ENCODE measurements at regions not wholly inside any gene's neighbourhood (a gene's known extent, or its start where the extent isn't known, plus 50 kb on each side); places are given as distances from the start of the nearest gene placed in this dataset.

GRCh38 chr1:56387071-56387740 is 192.2 kb downstream of the PLPP3 start:
- Histone ChIP-seq H2BK20ac (ENCODE audit: low read length) (no peak overlapping the region), H2BK120ac (replicated peaks; ENCODE audit: low read depth, low read length) (no peak overlapping the region), H3K14ac (ENCODE audit: insufficient read length) (no peak overlapping the region), H3K27me3 (replicated peaks in 1 of 4; ENCODE audit: control insufficient read depth in 3 of 4, extremely low read depth in 1 of 4, insufficient read depth in 3 of 4, low read length in 3 of 4) (no peaks in the 10 kb centered on the region), H3K18ac (ENCODE audit: extremely low read depth, low read length) (no peak overlapping the region), H3K4me3 (ENCODE audit: extremely low read depth in 1 of 4, insufficient read depth in 2 of 4, low read depth in 3 of 4, low read length in 4 of 4) (no peak overlapping the region), H3K4ac (replicated peaks; ENCODE audit: insufficient read length, low read depth, low read length) (no peak overlapping the region), H3K23ac (ENCODE audit: insufficient read length) (no peak overlapping the region), H2AK5ac (ENCODE audit: low read depth, low read length) (no peak overlapping the region), H3K36me3 (ENCODE audit: control insufficient read depth in 2 of 4, insufficient read depth in 4 of 4, low read length in 3 of 4) (no peaks in the 10 kb centered on the region), H4K8ac (ENCODE audit: extremely low read depth, insufficient read depth, low read length) (no peak overlapping the region), H3K4me2 (ENCODE audit: insufficient read depth in 1 of 2, low read depth in 2 of 2, low read length in 2 of 2) (no peak overlapping the region), H4K91ac (replicated peaks; ENCODE audit: insufficient read length, low read length) (no peak overlapping the region), H2BK15ac (ENCODE audit: low read length) (no peak overlapping the region), H3K79me2 (ENCODE audit: control insufficient read depth in 1 of 2, insufficient read depth in 2 of 2, low read length in 2 of 2) (no peaks in the 10 kb centered on the region), H3K23me2 (ENCODE audit: low read depth, low read length) (no peaks in the 10 kb centered on the region; the same call in 1 of the 2 replicates), H2BK5ac (ENCODE audit: low read depth, low read length) (no peak overlapping the region), H3K27ac (ENCODE audit: low read depth, low read length) (no peak overlapping the region), H3K56ac (replicated peaks; ENCODE audit: insufficient read length, low read depth, low read length) (no peak overlapping the region), H3K9ac (replicated peaks in 1 of 4; ENCODE audit: extremely low read depth in 1 of 4, low read depth in 3 of 4, low read length in 3 of 4) (no peak overlapping the region), H3K79me1 (ENCODE audit: low read depth, low read length) (no peaks in the 10 kb centered on the region; the same call in 1 of the 2 replicates), H4K5ac (ENCODE audit: insufficient read length, low read depth, low read length) (no peak overlapping the region), H2BK12ac (ENCODE audit: low read depth, low read length) (no peak overlapping the region), H3K9me3 (ENCODE audit: insufficient read depth in 2 of 2, low read depth in 1 of 2, low read length in 1 of 2) (no peaks in the 10 kb centered on the region), H4K20me1 (replicated peaks in 1 of 2; ENCODE audit: control insufficient read depth in 1 of 2, insufficient read depth in 2 of 2, low read length in 2 of 2) (no peaks in the 10 kb centered on the region), H2AFZ (ENCODE audit: low read length) (no peak overlapping the region), H3K4me1 (replicated peaks in 1 of 4; ENCODE audit: control insufficient read depth in 3 of 4, insufficient read depth in 4 of 4, low read length in 3 of 4) (peaks cover 0 to 8% (median 5%) of the 10 kb centered on the region in 4 experiments; a peak in 2 of 7 replicates)
- WGBS, 2 experiments (ENCODE audit: extremely low coverage in 1 of 2, insufficient coverage in 1 of 2, insufficient read length in 1 of 2, insufficient replicate concordance in 2 of 2, low coverage in 1 of 2, low lambda C conversion rate in 2 of 2, missing lambda C conversion rate in 1 of 2) = 80% methylated on average over 1 of the region's 1 CpG; no CpG with 5 or more reads in 1 of the 2 experiments
- DNase-seq (ENCODE audit: low read depth in 1 of 2, low spot score in 2 of 2) (no peak), FAIRE-seq (no peak)
- ChIA-PET CTCF (ENCODE audit: partially characterized antibody) (interaction anchor here (0.9 to 1.2 kb wide), 2 partner anchors 9 to 22 kb away, joined by 3 read pairs; no protein-coding TSS in a partner anchor), POLR2A (ENCODE audit: partially characterized antibody) (interaction anchor here (0.7 kb wide), 1 partner anchor 594 kb away, joined by 3 read pairs; no protein-coding TSS in a partner anchor)
- TF ChIP-seq POLR2A (IDR thresholded peaks at IDR 0.05; ENCODE audit: control extremely low read depth in 1 of 2, low read depth in 2 of 2, low read length in 2 of 2) (no peak), ASH2L (IDR thresholded peaks at IDR 0.05; ENCODE audit: low read length) (no peak), CREB1 (IDR thresholded peaks at IDR 0.05) (no peak), PHF8 (conservative IDR thresholded peaks at IDR 0.05; ENCODE audit: low read depth, low read length) (no peak), CHD2 (IDR thresholded peaks at IDR 0.05; ENCODE audit: low read length) (no peak), YY1 (IDR thresholded peaks at IDR 0.05; ENCODE audit: low read depth, low read length) (no peak), POU5F1 (IDR thresholded peaks at IDR 0.05; ENCODE audit: low read depth, low read length) (no peak), RBBP5 (IDR thresholded peaks at IDR 0.05; ENCODE audit: borderline replicate concordance, low read depth, low read length) (no peak), NRF1 (IDR thresholded peaks at IDR 0.05; ENCODE audit: low read depth, low read length) (no peak), TAF1 (IDR thresholded peaks at IDR 0.05; ENCODE audit: low read depth, low read length) (no peak), RFX5 (IDR thresholded peaks at IDR 0.05; ENCODE audit: borderline replicate concordance, low read depth, low read length) (no peak)
- TF ChIP-seq, protein P1, sequence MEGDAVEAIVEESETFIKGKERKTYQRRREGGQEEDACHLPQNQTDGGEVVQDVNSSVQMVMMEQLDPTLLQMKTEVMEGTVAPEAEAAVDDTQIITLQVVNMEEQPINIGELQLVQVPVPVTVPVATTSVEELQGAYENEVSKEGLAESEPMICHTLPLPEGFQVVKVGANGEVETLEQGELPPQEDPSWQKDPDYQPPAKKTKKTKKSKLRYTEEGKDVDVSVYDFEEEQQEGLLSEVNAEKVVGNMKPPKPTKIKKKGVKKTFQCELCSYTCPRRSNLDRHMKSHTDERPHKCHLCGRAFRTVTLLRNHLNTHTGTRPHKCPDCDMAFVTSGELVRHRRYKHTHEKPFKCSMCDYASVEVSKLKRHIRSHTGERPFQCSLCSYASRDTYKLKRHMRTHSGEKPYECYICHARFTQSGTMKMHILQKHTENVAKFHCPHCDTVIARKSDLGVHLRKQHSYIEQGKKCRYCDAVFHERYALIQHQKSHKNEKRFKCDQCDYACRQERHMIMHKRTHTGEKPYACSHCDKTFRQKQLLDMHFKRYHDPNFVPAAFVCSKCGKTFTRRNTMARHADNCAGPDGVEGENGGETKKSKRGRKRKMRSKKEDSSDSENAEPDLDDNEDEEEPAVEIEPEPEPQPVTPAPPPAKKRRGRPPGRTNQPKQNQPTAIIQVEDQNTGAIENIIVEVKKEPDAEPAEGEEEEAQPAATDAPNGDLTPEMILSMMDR (IDR thresholded peaks at IDR 0.05; ENCODE audit: control extremely low read depth in 1 of 3, insufficient read depth in 1 of 3, low read depth in 1 of 3, low read length in 3 of 3) = no peak
